ENCODE measurements at regions not wholly inside any gene's neighbourhood (a gene's known extent, or its start where the extent isn't known, plus 50 kb on each side); places are given as distances from the start of the nearest gene placed in this dataset.

DNA sequence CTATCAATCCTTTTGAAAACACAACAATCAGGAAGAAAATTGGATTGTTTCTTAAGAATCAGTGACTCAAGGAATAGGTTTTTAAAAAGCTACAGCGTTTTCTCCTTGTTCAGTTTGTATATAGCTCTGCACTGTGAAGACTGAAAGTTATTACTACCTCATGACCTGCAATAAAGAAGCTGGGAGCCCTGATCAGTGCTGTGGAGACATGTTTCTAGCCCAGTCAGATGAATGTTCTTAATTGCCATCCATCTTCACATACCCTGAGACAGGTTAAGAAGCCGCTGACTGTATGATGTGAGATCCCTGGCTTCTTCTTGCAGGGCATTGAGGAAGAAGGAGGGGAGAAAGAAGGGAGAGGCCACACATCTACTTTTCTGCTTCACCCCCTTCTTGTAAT is 58.0 kb upstream of the VWC2 start:
- TF ChIP-seq, protein P1, sequence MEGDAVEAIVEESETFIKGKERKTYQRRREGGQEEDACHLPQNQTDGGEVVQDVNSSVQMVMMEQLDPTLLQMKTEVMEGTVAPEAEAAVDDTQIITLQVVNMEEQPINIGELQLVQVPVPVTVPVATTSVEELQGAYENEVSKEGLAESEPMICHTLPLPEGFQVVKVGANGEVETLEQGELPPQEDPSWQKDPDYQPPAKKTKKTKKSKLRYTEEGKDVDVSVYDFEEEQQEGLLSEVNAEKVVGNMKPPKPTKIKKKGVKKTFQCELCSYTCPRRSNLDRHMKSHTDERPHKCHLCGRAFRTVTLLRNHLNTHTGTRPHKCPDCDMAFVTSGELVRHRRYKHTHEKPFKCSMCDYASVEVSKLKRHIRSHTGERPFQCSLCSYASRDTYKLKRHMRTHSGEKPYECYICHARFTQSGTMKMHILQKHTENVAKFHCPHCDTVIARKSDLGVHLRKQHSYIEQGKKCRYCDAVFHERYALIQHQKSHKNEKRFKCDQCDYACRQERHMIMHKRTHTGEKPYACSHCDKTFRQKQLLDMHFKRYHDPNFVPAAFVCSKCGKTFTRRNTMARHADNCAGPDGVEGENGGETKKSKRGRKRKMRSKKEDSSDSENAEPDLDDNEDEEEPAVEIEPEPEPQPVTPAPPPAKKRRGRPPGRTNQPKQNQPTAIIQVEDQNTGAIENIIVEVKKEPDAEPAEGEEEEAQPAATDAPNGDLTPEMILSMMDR (IDR thresholded peaks at IDR 0.05): no peak
- TF ChIP-seq POLR2A (IDR thresholded peaks at IDR 0.05) (no peak), POLR2AphosphoS5 (IDR thresholded peaks at IDR 0.05; ENCODE audit: insufficient read depth in 1 of 2, low read depth in 1 of 2) (no peak)
